ENCODE measurements at regions not wholly inside any gene's neighbourhood (a gene's known extent, or its start where the extent isn't known, plus 50 kb on each side); places are given as distances from the start of the nearest gene placed in this dataset.

GRCh38 chr6:6452002-6452401 lies 131.5 kb upstream of the F13A1 start:
- TF ChIP-seq CTCF (IDR thresholded peaks at IDR 0.05; ENCODE audit: low read depth, low read length) (no peak), EZH2phosphoT487 (IDR thresholded peaks at IDR 0.05; ENCODE audit: low read depth) (no peak)
